ENCODE measurements at regions not wholly inside any gene's neighbourhood (a gene's known extent, or its start where the extent isn't known, plus 50 kb on each side); places are given as distances from the start of the nearest gene placed in this dataset.

DNA sequence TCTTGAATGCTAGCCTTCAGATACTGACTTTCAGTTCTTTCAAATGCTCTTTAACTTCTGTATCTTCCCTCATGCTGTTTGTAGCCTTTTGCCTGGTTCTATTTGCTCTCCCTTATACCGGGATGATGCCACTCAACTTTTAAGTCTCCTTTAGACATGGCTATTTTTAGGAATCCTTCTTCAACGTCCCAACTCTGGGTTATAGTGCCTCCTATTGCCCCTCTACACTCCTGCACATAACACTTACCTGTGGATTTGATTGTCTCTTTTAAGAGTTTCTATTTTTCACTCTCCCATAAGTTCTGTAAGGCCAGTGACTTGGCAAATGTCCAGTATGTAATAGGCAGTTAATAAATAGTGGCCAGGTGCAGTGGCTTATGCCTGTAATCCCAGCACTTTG is 343.0 kb downstream of the KLF5 start:
- H3K27ac ChIP-seq = no peak overlapping the region
- TF ChIP-seq, protein P1, sequence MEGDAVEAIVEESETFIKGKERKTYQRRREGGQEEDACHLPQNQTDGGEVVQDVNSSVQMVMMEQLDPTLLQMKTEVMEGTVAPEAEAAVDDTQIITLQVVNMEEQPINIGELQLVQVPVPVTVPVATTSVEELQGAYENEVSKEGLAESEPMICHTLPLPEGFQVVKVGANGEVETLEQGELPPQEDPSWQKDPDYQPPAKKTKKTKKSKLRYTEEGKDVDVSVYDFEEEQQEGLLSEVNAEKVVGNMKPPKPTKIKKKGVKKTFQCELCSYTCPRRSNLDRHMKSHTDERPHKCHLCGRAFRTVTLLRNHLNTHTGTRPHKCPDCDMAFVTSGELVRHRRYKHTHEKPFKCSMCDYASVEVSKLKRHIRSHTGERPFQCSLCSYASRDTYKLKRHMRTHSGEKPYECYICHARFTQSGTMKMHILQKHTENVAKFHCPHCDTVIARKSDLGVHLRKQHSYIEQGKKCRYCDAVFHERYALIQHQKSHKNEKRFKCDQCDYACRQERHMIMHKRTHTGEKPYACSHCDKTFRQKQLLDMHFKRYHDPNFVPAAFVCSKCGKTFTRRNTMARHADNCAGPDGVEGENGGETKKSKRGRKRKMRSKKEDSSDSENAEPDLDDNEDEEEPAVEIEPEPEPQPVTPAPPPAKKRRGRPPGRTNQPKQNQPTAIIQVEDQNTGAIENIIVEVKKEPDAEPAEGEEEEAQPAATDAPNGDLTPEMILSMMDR (IDR thresholded peaks at IDR 0.05) = no peak

DNA sequence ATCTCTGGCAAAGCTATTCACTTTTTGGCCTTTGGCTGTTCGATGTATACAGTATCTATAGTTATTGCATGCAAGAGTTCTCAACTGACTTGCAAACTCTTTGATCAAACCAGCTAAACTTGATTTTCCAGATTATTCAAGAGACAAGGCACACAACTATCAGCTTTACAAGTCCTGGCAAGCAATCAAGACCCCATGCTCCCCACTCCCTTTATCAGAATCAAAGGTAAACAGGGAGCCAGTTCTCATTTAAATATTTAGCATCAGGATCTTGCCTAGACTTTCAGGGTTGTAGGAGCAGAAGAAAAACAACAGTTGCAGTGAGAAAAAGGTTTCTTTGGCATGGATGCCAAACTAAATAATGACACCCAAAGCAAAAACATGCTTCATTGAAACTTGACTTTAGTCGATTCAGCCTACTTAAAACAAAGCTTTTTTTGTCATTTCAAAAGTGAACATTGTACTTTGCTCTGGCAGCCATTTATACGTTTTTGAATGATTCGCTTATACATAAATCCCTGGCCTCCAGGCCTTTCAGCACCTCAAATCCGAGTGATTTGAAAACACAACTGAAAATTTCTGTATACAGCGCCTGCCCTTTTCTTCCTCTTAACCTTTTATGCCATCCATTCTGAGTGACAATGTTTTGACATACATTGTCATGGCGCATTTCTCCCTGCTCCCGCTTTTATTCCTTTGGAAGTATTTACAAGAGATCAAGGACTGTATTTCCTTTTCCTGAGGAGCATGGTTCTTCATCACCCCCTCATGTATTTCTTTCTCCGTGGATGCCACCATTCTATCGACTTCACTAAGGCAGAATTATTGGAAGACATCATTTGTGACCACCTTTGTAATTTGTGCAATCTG is 340.8 kb downstream of the KLF5 start:
- H3K79me2 ChIP-seq = no peaks in the 10 kb centered on the region
- TF ChIP-seq, protein P1 (IDR thresholded peaks at IDR 0.05) = no peak
- H3K4me1 ChIP-seq = no peaks in the 10 kb centered on the region
- H3K9ac ChIP-seq = no peak overlapping the region
- no peaks in the 10 kb centered on the region for H3K27me3 ChIP-seq (ENCODE audit: control insufficient read depth, insufficient read depth, low read length)
- no peak overlapping the region for H3K4me2 ChIP-seq (ENCODE audit: low read length)
- no peaks in the 10 kb centered on the region for H3K36me3 ChIP-seq (ENCODE audit: control insufficient read depth, insufficient read depth, low read length)
- no peak overlapping the region for H2AFZ ChIP-seq
- H3K27ac ChIP-seq = no peak overlapping the region
- no peak overlapping the region for H3K4me3 ChIP-seq (ENCODE audit: low read depth, low read length)
- no peaks in the 10 kb centered on the region for H3K9me3 ChIP-seq (ENCODE audit: control insufficient read depth, low read length)

More for the DNA sequence above, 343.0 kb downstream of the KLF5 start:
- Histone ChIP-seq H3K27me3 (ENCODE audit: control insufficient read depth, insufficient read depth, low read length) (no peaks in the 10 kb centered on the region), H3K4me3 (ENCODE audit: low read depth, low read length) (no peak overlapping the region), H3K9me3 (ENCODE audit: control insufficient read depth, low read length) (no peaks in the 10 kb centered on the region), H3K4me1 (no peaks in the 10 kb centered on the region), H3K36me3 (ENCODE audit: control insufficient read depth, insufficient read depth, low read length) (no peaks in the 10 kb centered on the region), H3K9ac (no peak overlapping the region), H3K79me2 (no peaks in the 10 kb centered on the region), H3K4me2 (ENCODE audit: low read length) (no peak overlapping the region), H2AFZ (no peak overlapping the region)

DNA sequence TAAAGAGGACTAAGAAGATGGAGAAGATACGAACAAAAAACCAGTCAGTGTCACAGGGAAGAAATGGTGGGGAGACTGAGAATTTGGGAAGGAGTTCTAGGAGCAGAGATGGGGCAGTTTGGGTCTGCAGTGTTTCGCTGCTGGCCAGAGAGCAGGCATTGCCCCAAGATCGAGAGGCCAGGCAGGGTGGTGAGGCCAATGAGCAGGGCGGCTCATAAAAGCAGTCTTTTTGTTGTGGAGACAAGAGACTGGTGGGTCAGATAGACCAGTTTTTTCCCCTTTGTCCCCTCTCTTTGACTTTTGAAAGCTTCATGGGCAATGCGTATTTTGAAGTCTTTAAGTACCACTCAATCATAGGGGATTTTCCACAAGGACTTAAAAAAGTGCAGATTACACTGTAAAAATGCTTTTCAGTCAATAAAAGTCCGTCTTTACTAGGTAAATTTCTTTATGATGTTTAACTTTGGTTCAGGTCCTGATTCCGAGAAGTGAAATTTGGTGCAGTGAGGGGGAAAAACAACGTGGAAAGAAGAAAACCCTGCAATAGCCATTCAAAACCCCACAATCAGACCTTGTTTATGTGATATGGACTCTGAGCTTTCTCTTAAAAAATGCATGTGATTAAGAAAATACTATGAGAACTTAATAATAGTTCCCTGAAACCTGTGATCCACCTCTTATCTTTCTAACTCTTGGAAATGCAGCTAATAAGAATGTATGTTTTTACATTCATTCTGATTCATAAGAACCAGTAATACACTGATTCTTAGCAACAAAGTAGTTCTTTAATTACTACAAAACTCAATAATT is 338.9 kb downstream of the KLF5 start:
- H3K9me3 ChIP-seq (ENCODE audit: control insufficient read depth, low read length) = no peaks in the 10 kb centered on the region
- H3K4me1 ChIP-seq = no peaks in the 10 kb centered on the region
- no peak overlapping the region for H3K9ac ChIP-seq
- no peak overlapping the region for H3K4me3 ChIP-seq (ENCODE audit: low read depth, low read length)
- H3K36me3 ChIP-seq (ENCODE audit: control insufficient read depth, insufficient read depth, low read length) = no peaks in the 10 kb centered on the region
- no peak overlapping the region for H3K27ac ChIP-seq
- H3K27me3 ChIP-seq (ENCODE audit: control insufficient read depth, insufficient read depth, low read length) = no peaks in the 10 kb centered on the region
- TF ChIP-seq, protein P1 (IDR thresholded peaks at IDR 0.05) = no peak
- H3K4me2 ChIP-seq (ENCODE audit: low read length) = no peak overlapping the region
- H3K79me2 ChIP-seq = no peaks in the 10 kb centered on the region
- no peak overlapping the region for H2AFZ ChIP-seq

DNA sequence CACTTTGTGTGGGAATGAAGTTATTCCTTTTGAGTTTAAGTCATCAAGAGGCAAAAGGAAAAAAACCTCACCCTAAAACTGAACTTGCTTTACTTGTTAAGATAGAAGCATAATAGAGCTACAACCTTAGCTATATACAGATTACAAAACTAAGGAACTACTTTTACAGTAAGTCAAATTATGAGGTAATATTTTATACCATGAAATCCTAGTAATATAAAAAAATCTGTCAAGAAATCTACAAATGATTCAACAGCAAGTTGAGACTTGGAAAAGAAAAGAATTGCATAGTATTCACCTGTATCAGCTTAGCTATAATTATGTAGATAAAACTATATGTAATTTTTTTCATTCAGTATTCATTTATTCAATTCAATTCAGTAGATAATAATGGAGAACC is 335.3 kb downstream of the KLF5 start:
- no peaks in the 10 kb centered on the region for H3K79me2 ChIP-seq
- no peak overlapping the region for H3K4me2 ChIP-seq (ENCODE audit: low read length)
- no peaks in the 10 kb centered on the region for H3K4me1 ChIP-seq
- H3K27me3 ChIP-seq (ENCODE audit: control insufficient read depth, insufficient read depth, low read length) = no peaks in the 10 kb centered on the region
- no peak overlapping the region for H2AFZ ChIP-seq
- no peaks in the 10 kb centered on the region for H3K36me3 ChIP-seq (ENCODE audit: control insufficient read depth, insufficient read depth, low read length)
- H3K27ac ChIP-seq = no peak overlapping the region
- H3K9ac ChIP-seq = no peak overlapping the region
- no peak overlapping the region for H3K4me3 ChIP-seq (ENCODE audit: low read depth, low read length)
- no peaks in the 10 kb centered on the region for H3K9me3 ChIP-seq (ENCODE audit: control insufficient read depth, low read length)
- TF ChIP-seq, protein P1 (IDR thresholded peaks at IDR 0.05) = no peak
